Suppressor macrophage (primary cell): ENCODE measurements at regions not wholly inside any gene's neighbourhood (a gene's known extent, or its start where the extent isn't known, plus 50 kb on each side); places are given as distances from the start of the nearest gene placed in this dataset.
A peak's percentile ranks its signal among the peaks of the same experiment; 100 is the strongest.

Source experiments
- DNase-seq, 4 experiments: peaks; one replicate each; pipeline ENCODE4 v3.0.0-alpha.2; 2020 to 2022

- no peak for DNase-seq
Observed at GRCh38 chr20:20992686-20993360, 113.3 kb downstream of the LINC00237 start.

- DNase-seq = no peak
Observed at GRCh38 chr20:20992277-20992676, 113.9 kb downstream of the LINC00237 start.

GRCh38 chr20:20989081-20989480 is 117.1 kb downstream of the LINC00237 start:
- DNase-seq = no peak

GRCh38 chr20:20979934-20980333 is 126.2 kb downstream of the LINC00237 start:
- DNase-seq = no peak

GRCh38 chr20:20977786-20978185 is 128.4 kb downstream of the LINC00237 start:
- DNase-seq = no peak

- DNase-seq = no peak
Observed at GRCh38 chr20:20972490-20972889, 133.7 kb downstream of the LINC00237 start.

- DNase-seq = no peak
Observed at GRCh38 chr20:20971810-20972209, 134.3 kb downstream of the LINC00237 start.

GRCh38 chr20:20970841-20971240 is 135.3 kb downstream of the LINC00237 start:
- DNase-seq = no peak

- no peak for DNase-seq
Observed at GRCh38 chr20:20969701-20970280, 136.4 kb downstream of the LINC00237 start.

GRCh38 chr20:20967564-20968184 is 138.5 kb downstream of the LINC00237 start:
- DNase-seq = no peak

GRCh38 chr20:20966171-20966570 is 140.0 kb downstream of the LINC00237 start:
- DNase-seq = no peak

- no peak for DNase-seq
Observed at GRCh38 chr20:20959031-20959755, 147.0 kb downstream of the LINC00237 start.

- no peak for DNase-seq
Observed at GRCh38 chr20:20956513-20956931, 149.6 kb downstream of the LINC00237 start.

- DNase-seq = no peak
Observed at GRCh38 chr20:20955892-20956291, 150.3 kb downstream of the LINC00237 start.

- no peak for DNase-seq
Observed at GRCh38 chr20:20953738-20954618, 152.2 kb downstream of the LINC00237 start.

GRCh38 chr20:20950620-20951019 is 155.5 kb downstream of the LINC00237 start:
- no peak for DNase-seq

- no peak for DNase-seq
Observed at GRCh38 chr20:20946122-20946759, 159.9 kb downstream of the LINC00237 start.

- no peak for DNase-seq
Observed at GRCh38 chr20:20941468-20941889, 164.7 kb downstream of the LINC00237 start.

- DNase-seq = peak in 3 of 4 experiments; percentile 3 to 7 (median 4)
Observed at GRCh38 chr20:20939006-20939405, 167.2 kb downstream of the LINC00237 start.

GRCh38 chr20:20938599-20938998 is 167.6 kb downstream of the LINC00237 start:
- no peak for DNase-seq

GRCh38 chr20:20938131-20938530 is 168.0 kb downstream of the LINC00237 start:
- DNase-seq = no peak
